GM23248 (cell line): ENCODE measurements at regions not wholly inside any gene's neighbourhood (a gene's known extent, or its start where the extent isn't known, plus 50 kb on each side); places are given as distances from the start of the nearest gene placed in this dataset.

Experiments
- DNase-seq: peaks from one replicate; pipeline ENCODE4 v3.0.0-alpha.2; 2015
- H2AFZ ChIP-seq: fragments of 200-600 bp; sonication (generic); 2 replicates; pipeline ENCODE4 v1.6.1; 2016; ENCODE audit warnings: antibody characterized with exemption
- H3F3A ChIP-seq: fragments of 200-600 bp; sonication (generic); 2 replicates; pipeline ENCODE4 v1.6.1; 2016; ENCODE audit warnings: mild to moderate bottlenecking, antibody characterized with exemption, mixed run types; ENCODE audit not compliant: insufficient read depth
- H3K27ac ChIP-seq: fragments of 200-600 bp; sonication (generic); 2 replicates; pipeline ENCODE4 v1.5.1; 2016; ENCODE audit warnings: mild to moderate bottlenecking
- H3K27me3 ChIP-seq: fragments of 200-600 bp; sonication (generic); replicated peaks from 2 replicates; pipeline ENCODE4 v1.6.1; 2016; ENCODE audit warnings: mild to moderate bottlenecking; ENCODE audit not compliant: insufficient read depth
- H3K36me3 ChIP-seq: fragments of 200-600 bp; sonication (generic); 2 replicates; pipeline ENCODE4 v1.6.1; 2016; ENCODE audit warnings: low read depth, mild to moderate bottlenecking
- H3K4me1 ChIP-seq: fragments of 200-600 bp; sonication (generic); 2 replicates; pipeline ENCODE4 v1.6.1; 2016; ENCODE audit warnings: mild to moderate bottlenecking; ENCODE audit not compliant: insufficient read depth
- H3K4me2 ChIP-seq: fragments of 200-600 bp; sonication (generic); one replicate; pipeline ENCODE4 v1.6.1; 2016; ENCODE audit warnings: mild to moderate bottlenecking; ENCODE audit not compliant: unreplicated experiment
- H3K4me3 ChIP-seq: fragments of 200-600 bp; sonication (generic); 2 replicates; pipeline ENCODE4 v1.5.1; 2016; ENCODE audit warnings: mild to moderate bottlenecking
- H3K79me2 ChIP-seq: fragments of 200-600 bp; sonication (generic); 2 replicates; pipeline ENCODE4 v1.6.1; 2016; ENCODE audit warnings: mild to moderate bottlenecking; ENCODE audit not compliant: insufficient read depth
- H3K9ac ChIP-seq: fragments of 200-600 bp; sonication (generic); 2 replicates; pipeline ENCODE4 v1.6.1; 2016; ENCODE audit warnings: mild to moderate bottlenecking
- H3K9me2 ChIP-seq: fragments of 200-600 bp; sonication (generic); 2 replicates; pipeline ENCODE4 v1.6.1; 2016; ENCODE audit warnings: mixed run types, mild to moderate bottlenecking, moderate library complexity; ENCODE audit not compliant: insufficient read depth
- H3K9me3 ChIP-seq: fragments of 200-600 bp; sonication (generic); one replicate; pipeline ENCODE4 v1.6.1; 2017; ENCODE audit warnings: low read depth
- H4K20me1 ChIP-seq: fragments of 200-600 bp; sonication (generic); 2 replicates; pipeline ENCODE4 v1.6.0; 2016; ENCODE audit not compliant: insufficient read depth
- EZH2 ChIP-seq: fragments of 200-600 bp; sonication (generic); IDR thresholded peaks from 2 replicates; pipeline ENCODE4 v1.6.1; 2018; ENCODE audit warnings: antibody characterized with exemption, mild to moderate bottlenecking; ENCODE audit not compliant: insufficient read depth, poor library complexity, severe bottlenecking
- EZH2phosphoT487 ChIP-seq: fragments of 200-600 bp; sonication (generic); IDR thresholded peaks from 2 replicates; pipeline ENCODE4 v1.6.1; 2018; ENCODE audit warnings: antibody characterized with exemption, moderate library complexity, mild to moderate bottlenecking, low read depth; ENCODE audit not compliant: insufficient read depth
- WGBS, 2 experiments: methylation state at CpG; one replicate each; pipeline ENCODE4 v1.1.6; 2015 to 2017; ENCODE audit warnings: low lambda C conversion rate in 2 of 2, low coverage in 1 of 2; ENCODE audit errors: missing lambda C conversion rate in 2 of 2; 5-methylcytosine and 5-hydroxymethylcytosine counted together
- in situ Hi-C: fragments of 300-500 bp; cut with MboI; formaldehyde crosslinking; loops from 2 replicates; pipeline ENCODE4 v1.15.0; 2020

DNA sequence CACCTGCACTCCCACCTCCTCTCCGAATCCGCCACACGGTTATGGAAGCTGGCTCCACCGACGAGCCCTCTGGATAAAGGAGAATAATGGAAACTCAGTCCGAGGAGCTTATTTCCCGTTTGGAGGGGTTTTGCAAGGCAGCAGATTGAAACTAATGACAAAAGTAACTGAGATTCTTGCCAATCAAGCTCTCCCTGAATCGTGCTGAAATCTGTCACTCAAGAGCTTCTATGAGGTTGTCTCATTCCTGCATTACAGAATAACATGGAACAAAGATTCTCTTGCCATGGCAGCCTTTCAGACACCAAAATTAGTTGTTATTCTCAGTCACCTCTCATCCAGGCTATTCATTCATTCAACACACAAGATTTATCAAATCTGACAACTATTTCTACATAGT is 405.9 kb downstream of the SOX9 start:
- in situ Hi-C loops: loop anchor here (25.0 kb wide), 6 partner anchors 564 to 1889 kb away; no protein-coding TSS in a partner anchor
- no peak overlapping the region for H3K4me2 ChIP-seq
- H3K79me2 ChIP-seq: peaks cover 62% of the 10 kb centered on the region
- no peaks in the 10 kb centered on the region for H4K20me1 ChIP-seq
- H3K27me3 ChIP-seq: no peaks in the 10 kb centered on the region
- H3K4me1 ChIP-seq: no peaks in the 10 kb centered on the region
- no peak overlapping the region for H2AFZ ChIP-seq
- no peak for DNase-seq
- no peak overlapping the region for H3K27ac ChIP-seq
- no peaks in the 10 kb centered on the region for H3K9me2 ChIP-seq
- no peaks in the 10 kb centered on the region for H3K9me3 ChIP-seq
- no peak overlapping the region for H3K4me3 ChIP-seq
- no peaks in the 10 kb centered on the region for H3K36me3 ChIP-seq
- no peak overlapping the region for H3K9ac ChIP-seq
- WGBS, 2 experiments: 76 to 77% methylated on average over 8 of the region's 8 CpGs
- no peaks in the 10 kb centered on the region for H3F3A ChIP-seq
- no peak for TF ChIP-seq EZH2
- TF ChIP-seq EZH2phosphoT487: no peak

DNA sequence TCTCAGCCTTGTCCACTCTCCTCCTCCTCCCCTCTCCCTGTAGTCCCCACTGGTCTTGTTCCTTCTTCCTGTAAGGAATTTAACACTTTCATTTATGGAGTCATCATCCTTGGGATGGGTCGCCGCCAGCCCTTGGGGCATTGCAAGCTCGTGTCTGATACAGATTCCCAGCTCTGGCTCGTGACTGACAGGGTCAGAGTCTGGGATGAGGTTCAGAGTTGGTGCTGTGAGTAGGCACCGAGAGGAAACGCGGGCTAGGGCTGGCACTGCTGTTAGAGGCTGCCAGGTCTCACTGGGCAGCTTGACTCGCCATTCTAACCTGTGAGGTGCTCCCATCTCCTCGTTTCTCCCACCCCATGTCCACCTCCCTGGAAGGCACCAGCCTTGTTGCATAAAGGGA is 407.0 kb downstream of the SOX9 start:
- Histone ChIP-seq H2AFZ (no peak overlapping the region), H3K27ac (no peak overlapping the region), H3K79me2 (peaks cover 63% of the 10 kb centered on the region), H4K20me1 (no peaks in the 10 kb centered on the region), H3K9me2 (no peaks in the 10 kb centered on the region), H3K4me1 (no peaks in the 10 kb centered on the region), H3F3A (no peaks in the 10 kb centered on the region), H3K4me3 (no peak overlapping the region), H3K4me2 (no peak overlapping the region), H3K27me3 (no peaks in the 10 kb centered on the region), H3K9me3 (no peaks in the 10 kb centered on the region), H3K36me3 (no peaks in the 10 kb centered on the region), H3K9ac (no peak overlapping the region)
- DNase-seq: no peak
- in situ Hi-C loops: loop anchor here (25.0 kb wide), 6 partner anchors 565 to 1890 kb away; no protein-coding TSS in a partner anchor
- 83 to 85% methylated on average over 9 of the region's 9 CpGs for WGBS, 2 experiments
- TF ChIP-seq EZH2: no peak
- TF ChIP-seq EZH2phosphoT487: no peak

DNA sequence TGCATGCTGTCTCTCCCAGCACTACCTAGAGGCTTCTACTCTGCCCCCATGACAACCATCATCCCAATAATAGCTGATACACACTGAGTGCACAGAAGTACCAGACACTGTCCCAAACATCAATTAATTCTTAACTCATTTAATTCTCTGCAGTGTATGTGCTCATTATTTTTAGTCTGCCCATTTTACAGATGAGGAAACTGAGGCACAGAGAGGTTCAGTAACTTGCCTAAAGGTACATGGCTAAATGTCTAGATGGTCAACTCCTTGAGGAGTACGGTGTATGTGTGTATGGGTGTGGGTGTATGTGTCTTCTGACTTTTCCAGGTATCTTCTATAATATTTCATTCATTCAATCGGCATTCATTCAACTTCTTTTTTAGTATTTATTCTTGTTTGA is 407.9 kb downstream of the SOX9 start:
- no peak overlapping the region for H3K9ac ChIP-seq
- 83 to 93% methylated on average over 2 of the region's 2 CpGs for WGBS, 2 experiments
- H3K36me3 ChIP-seq: no peaks in the 10 kb centered on the region
- no peaks in the 10 kb centered on the region for H3K9me2 ChIP-seq
- H3K4me3 ChIP-seq: no peak overlapping the region
- in situ Hi-C loops: loop anchor here (25.0 kb wide), 6 partner anchors 566 to 1891 kb away; no protein-coding TSS in a partner anchor
- no peak overlapping the region for H3K4me2 ChIP-seq
- no peaks in the 10 kb centered on the region for H3K4me1 ChIP-seq
- H3K27ac ChIP-seq: no peak overlapping the region
- H3F3A ChIP-seq: no peaks in the 10 kb centered on the region
- H2AFZ ChIP-seq: no peak overlapping the region
- no peaks in the 10 kb centered on the region for H3K27me3 ChIP-seq
- H3K9me3 ChIP-seq: no peaks in the 10 kb centered on the region
- no peaks in the 10 kb centered on the region for H4K20me1 ChIP-seq
- DNase-seq: no peak
- peaks cover 67% of the 10 kb centered on the region for H3K79me2 ChIP-seq
- TF ChIP-seq EZH2phosphoT487 (no peak), EZH2 (no peak)

DNA sequence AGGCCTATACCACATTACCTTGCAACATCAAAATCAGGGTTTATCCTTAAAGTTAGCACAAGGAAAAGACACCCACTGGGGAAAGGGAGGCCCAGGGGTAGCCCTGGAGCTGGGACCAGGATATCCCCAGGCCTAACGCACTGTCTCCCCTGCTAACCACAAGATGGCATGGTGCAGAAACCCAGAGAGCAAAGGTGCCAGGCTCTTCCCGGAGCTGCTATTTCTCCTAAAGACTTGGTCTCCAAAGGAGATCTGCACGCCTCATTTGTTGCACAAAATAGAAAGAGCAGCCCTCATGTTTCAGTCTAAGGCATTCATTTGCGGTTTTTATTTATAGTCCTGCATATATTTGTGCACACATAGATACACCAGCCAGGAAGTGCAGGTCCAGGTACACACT is 408.6 kb downstream of the SOX9 start:
- in situ Hi-C loops: loop anchor here (25.0 kb wide), 6 partner anchors 567 to 1892 kb away; no protein-coding TSS in a partner anchor
- no peak overlapping the region for H3K4me3 ChIP-seq
- no peak overlapping the region for H2AFZ ChIP-seq
- no peaks in the 10 kb centered on the region for H3F3A ChIP-seq
- no peaks in the 10 kb centered on the region for H3K27me3 ChIP-seq
- H3K9ac ChIP-seq: no peak overlapping the region
- no peak overlapping the region for H3K27ac ChIP-seq
- H3K9me3 ChIP-seq: no peaks in the 10 kb centered on the region
- H3K4me2 ChIP-seq: no peak overlapping the region
- H3K36me3 ChIP-seq: no peaks in the 10 kb centered on the region
- no peaks in the 10 kb centered on the region for H3K4me1 ChIP-seq
- H4K20me1 ChIP-seq: no peaks in the 10 kb centered on the region
- no peaks in the 10 kb centered on the region for H3K9me2 ChIP-seq
- peaks cover 70% of the 10 kb centered on the region for H3K79me2 ChIP-seq
- 98 to 100% methylated on average over 4 of the region's 4 CpGs for WGBS, 2 experiments
- TF ChIP-seq EZH2phosphoT487 (no peak), EZH2 (no peak)
- no peak for DNase-seq

DNA sequence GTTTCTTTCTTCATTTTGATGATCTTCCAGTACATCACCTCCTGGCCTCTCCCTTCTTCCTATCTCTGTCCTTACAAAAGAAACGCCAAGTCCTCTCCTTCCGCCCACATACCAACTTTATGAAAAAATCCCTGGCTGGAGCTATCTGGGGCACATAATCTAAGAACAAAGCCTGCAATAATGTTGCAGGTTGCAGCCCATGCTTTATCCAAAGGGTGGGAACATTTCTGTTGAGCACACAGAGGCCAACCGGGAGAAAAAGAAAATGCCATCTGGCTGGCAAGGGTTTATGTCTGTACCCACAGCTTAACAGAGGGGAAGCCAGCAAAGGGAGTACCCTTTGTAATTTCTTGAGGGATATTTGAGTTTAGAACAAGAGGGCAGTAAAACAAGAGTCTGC is 409.6 kb downstream of the SOX9 start:
- no peak for DNase-seq
- no peak overlapping the region for H2AFZ ChIP-seq
- no peak overlapping the region for H3K27ac ChIP-seq
- H3K79me2 ChIP-seq: peaks cover 72% of the 10 kb centered on the region
- H3K4me3 ChIP-seq: no peak overlapping the region
- H3K9me3 ChIP-seq: no peaks in the 10 kb centered on the region
- no peaks in the 10 kb centered on the region for H3K27me3 ChIP-seq
- TF ChIP-seq EZH2 (no peak), EZH2phosphoT487 (no peak)
- no peaks in the 10 kb centered on the region for H4K20me1 ChIP-seq
- no peak overlapping the region for H3K4me2 ChIP-seq
- H3K36me3 ChIP-seq: no peaks in the 10 kb centered on the region
- no peaks in the 10 kb centered on the region for H3K9me2 ChIP-seq
- no peak overlapping the region for H3K9ac ChIP-seq
- in situ Hi-C loops: loop anchor here (10.0 to 25.0 kb wide), 7 partner anchors 196 to 1893 kb away; no protein-coding TSS in a partner anchor
- no peaks in the 10 kb centered on the region for H3K4me1 ChIP-seq
- WGBS, 2 experiments: 73 to 80% methylated on average over 3 of the region's 3 CpGs
- H3F3A ChIP-seq: no peaks in the 10 kb centered on the region
